ENCODE measurements at regions not wholly inside any gene's neighbourhood (a gene's known extent, or its start where the extent isn't known, plus 50 kb on each side); places are given as distances from the start of the nearest gene placed in this dataset.

DNA sequence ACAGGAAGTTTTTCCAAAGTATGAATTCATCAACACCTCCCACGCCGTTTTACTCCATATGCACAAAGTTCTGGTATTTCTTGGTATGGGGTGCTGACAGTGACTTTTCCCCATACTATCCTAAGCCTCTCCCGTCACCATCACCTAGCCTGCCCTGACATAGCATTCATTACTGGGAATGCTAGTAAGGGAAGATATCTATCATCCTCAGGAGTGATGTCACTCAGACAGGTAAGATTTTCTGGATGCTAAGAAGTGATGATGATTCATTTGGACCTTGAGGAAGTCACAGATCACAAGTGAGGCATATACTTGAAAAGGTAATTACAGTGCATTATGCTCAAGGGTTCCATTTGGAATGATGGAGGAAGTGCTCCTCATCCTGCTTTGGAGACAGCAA is 355.1 kb upstream of the STAC start:
- no peak overlapping the region for H3K56ac ChIP-seq (replicated peaks; ENCODE audit: insufficient read length, low read depth, low read length)
- no peak overlapping the region for H4K8ac ChIP-seq (ENCODE audit: extremely low read depth, insufficient read depth, low read length)
- no peak overlapping the region for H3K14ac ChIP-seq (ENCODE audit: insufficient read length)
- ChIA-PET POLR2A (ENCODE audit: partially characterized antibody) (no interaction called here), CTCF (ENCODE audit: partially characterized antibody) (no interaction called here)
- no peaks in the 10 kb centered on the region for H3K79me1 ChIP-seq (ENCODE audit: low read depth, low read length)
- no peaks in the 10 kb centered on the region for H3K4me1 ChIP-seq (replicated peaks in 1 of 4; ENCODE audit: control insufficient read depth in 3 of 4, insufficient read depth in 4 of 4, low read length in 3 of 4)
- H3K23ac ChIP-seq (ENCODE audit: insufficient read length): no peak overlapping the region
- H3K23me2 ChIP-seq (ENCODE audit: low read depth, low read length): no peaks in the 10 kb centered on the region
- no peak overlapping the region for H2BK12ac ChIP-seq (ENCODE audit: low read depth, low read length)
- no peaks in the 10 kb centered on the region for H3K9me3 ChIP-seq (ENCODE audit: insufficient read depth in 2 of 2, low read depth in 1 of 2, low read length in 1 of 2)
- H2AFZ ChIP-seq (ENCODE audit: low read length): no peak overlapping the region
- no peak overlapping the region for H3K4me2 ChIP-seq (ENCODE audit: insufficient read depth in 1 of 2, low read depth in 2 of 2, low read length in 2 of 2)
- H3K9ac ChIP-seq (replicated peaks in 1 of 4; ENCODE audit: extremely low read depth in 1 of 4, low read depth in 3 of 4, low read length in 3 of 4): no peak overlapping the region
- no peaks in the 10 kb centered on the region for H4K20me1 ChIP-seq (replicated peaks in 1 of 2; ENCODE audit: control insufficient read depth in 1 of 2, insufficient read depth in 2 of 2, low read length in 2 of 2)
- H2AK5ac ChIP-seq (ENCODE audit: low read depth, low read length): no peak overlapping the region
- H2BK120ac ChIP-seq (replicated peaks; ENCODE audit: low read depth, low read length): no peak overlapping the region
- H2BK5ac ChIP-seq (ENCODE audit: low read depth, low read length): no peak overlapping the region
- no peak overlapping the region for H3K27ac ChIP-seq (ENCODE audit: low read depth, low read length)
- no peak overlapping the region for H3K4me3 ChIP-seq (ENCODE audit: extremely low read depth in 1 of 4, insufficient read depth in 2 of 4, low read depth in 3 of 4, low read length in 4 of 4)
- FAIRE-seq: no peak
- 84% methylated on average over 3 of the region's 3 CpGs; no CpG with 5 or more reads in 1 of the 2 experiments for WGBS, 2 experiments (ENCODE audit: extremely low coverage in 1 of 2, insufficient coverage in 1 of 2, insufficient read length in 1 of 2, insufficient replicate concordance in 2 of 2, low coverage in 1 of 2, low lambda C conversion rate in 2 of 2, missing lambda C conversion rate in 1 of 2)
- H3K36me3 ChIP-seq (ENCODE audit: control insufficient read depth in 2 of 4, insufficient read depth in 4 of 4, low read length in 3 of 4): no peaks in the 10 kb centered on the region
- no peaks in the 10 kb centered on the region for H3K79me2 ChIP-seq (ENCODE audit: control insufficient read depth in 1 of 2, insufficient read depth in 2 of 2, low read length in 2 of 2)
- H2BK15ac ChIP-seq (ENCODE audit: low read length): no peak overlapping the region
- no peak overlapping the region for H4K91ac ChIP-seq (replicated peaks; ENCODE audit: insufficient read length, low read length)
- no peak overlapping the region for H3K18ac ChIP-seq (ENCODE audit: extremely low read depth, low read length)
- no peak overlapping the region for H3K4ac ChIP-seq (replicated peaks; ENCODE audit: insufficient read length, low read depth, low read length)
- DNase-seq (ENCODE audit: low read depth in 1 of 2, low spot score in 2 of 2): no peak
- H4K5ac ChIP-seq (ENCODE audit: insufficient read length, low read depth, low read length): no peak overlapping the region
- no peaks in the 10 kb centered on the region for H3K27me3 ChIP-seq (replicated peaks in 1 of 4; ENCODE audit: control insufficient read depth in 3 of 4, extremely low read depth in 1 of 4, insufficient read depth in 3 of 4, low read length in 3 of 4)
- no peak overlapping the region for H2BK20ac ChIP-seq (ENCODE audit: low read length)
- TF ChIP-seq NANOG (IDR thresholded peaks at IDR 0.05; ENCODE audit: insufficient read depth, low read depth, low read length, poor library complexity, severe bottlenecking) (no peak), RBBP5 (IDR thresholded peaks at IDR 0.05; ENCODE audit: borderline replicate concordance, low read depth, low read length) (no peak), CBX8 (IDR thresholded peaks at IDR 0.05; ENCODE audit: borderline replicate concordance, low read depth, low read length) (no peak), KDM1A (IDR thresholded peaks at IDR 0.05; ENCODE audit: borderline replicate concordance, low read length) (no peak), KDM4A (IDR thresholded peaks at IDR 0.05; ENCODE audit: low read depth, low read length, severe bottlenecking) (no peak), SRF (IDR thresholded peaks at IDR 0.05; ENCODE audit: low read depth, low read length) (no peak), SP1 (IDR thresholded peaks at IDR 0.05; ENCODE audit: low read depth, low read length) (no peak), HDAC6 (IDR thresholded peaks at IDR 0.05; ENCODE audit: low read depth, low read length) (no peak), ASH2L (IDR thresholded peaks at IDR 0.05; ENCODE audit: low read length) (no peak)
- TF ChIP-seq, protein P1, sequence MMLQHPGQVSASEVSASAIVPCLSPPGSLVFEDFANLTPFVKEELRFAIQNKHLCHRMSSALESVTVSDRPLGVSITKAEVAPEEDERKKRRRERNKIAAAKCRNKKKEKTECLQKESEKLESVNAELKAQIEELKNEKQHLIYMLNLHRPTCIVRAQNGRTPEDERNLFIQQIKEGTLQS (IDR thresholded peaks at IDR 0.05; ENCODE audit: insufficient read depth, low read depth, low read length): no peak
- TF ChIP-seq, protein P2, sequence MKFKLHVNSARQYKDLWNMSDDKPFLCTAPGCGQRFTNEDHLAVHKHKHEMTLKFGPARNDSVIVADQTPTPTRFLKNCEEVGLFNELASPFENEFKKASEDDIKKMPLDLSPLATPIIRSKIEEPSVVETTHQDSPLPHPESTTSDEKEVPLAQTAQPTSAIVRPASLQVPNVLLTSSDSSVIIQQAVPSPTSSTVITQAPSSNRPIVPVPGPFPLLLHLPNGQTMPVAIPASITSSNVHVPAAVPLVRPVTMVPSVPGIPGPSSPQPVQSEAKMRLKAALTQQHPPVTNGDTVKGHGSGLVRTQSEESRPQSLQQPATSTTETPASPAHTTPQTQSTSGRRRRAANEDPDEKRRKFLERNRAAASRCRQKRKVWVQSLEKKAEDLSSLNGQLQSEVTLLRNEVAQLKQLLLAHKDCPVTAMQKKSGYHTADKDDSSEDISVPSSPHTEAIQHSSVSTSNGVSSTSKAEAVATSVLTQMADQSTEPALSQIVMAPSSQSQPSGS (IDR thresholded peaks at IDR 0.05; ENCODE audit: low read length): no peak

All from H1 (cell line).